ENCODE measurements at regions not wholly inside any gene's neighbourhood (a gene's known extent, or its start where the extent isn't known, plus 50 kb on each side); places are given as distances from the start of the nearest gene placed in this dataset.

GRCh38 chr5:175056831-175057230 lies 332.4 kb downstream of the MSX2 start (continued):
- TF ChIP-seq NFATC4 (CRISPR knock-in tag; IDR thresholded peaks at IDR 0.05) (no peak), NR1H2 (CRISPR knock-in tag; IDR thresholded peaks at IDR 0.05) (no peak), MAX (CRISPR knock-in tag; IDR thresholded peaks at IDR 0.05) (no peak), EMX1 (CRISPR knock-in tag; IDR thresholded peaks at IDR 0.05) (no peak), TEAD4 (CRISPR knock-in tag; IDR thresholded peaks at IDR 0.05) (no peak), GRHL2 (CRISPR knock-in tag; IDR thresholded peaks at IDR 0.05; ENCODE audit: insufficient replicate concordance, severe bottlenecking) (no peak), PRRX2 (CRISPR knock-in tag; IDR thresholded peaks at IDR 0.05) (no peak), ZNF138 (CRISPR knock-in tag; conservative IDR thresholded peaks at IDR 0.05) (no peak), GABPB1 (CRISPR knock-in tag; IDR thresholded peaks at IDR 0.05) (no peak)
- TF ChIP-seq, protein P1, sequence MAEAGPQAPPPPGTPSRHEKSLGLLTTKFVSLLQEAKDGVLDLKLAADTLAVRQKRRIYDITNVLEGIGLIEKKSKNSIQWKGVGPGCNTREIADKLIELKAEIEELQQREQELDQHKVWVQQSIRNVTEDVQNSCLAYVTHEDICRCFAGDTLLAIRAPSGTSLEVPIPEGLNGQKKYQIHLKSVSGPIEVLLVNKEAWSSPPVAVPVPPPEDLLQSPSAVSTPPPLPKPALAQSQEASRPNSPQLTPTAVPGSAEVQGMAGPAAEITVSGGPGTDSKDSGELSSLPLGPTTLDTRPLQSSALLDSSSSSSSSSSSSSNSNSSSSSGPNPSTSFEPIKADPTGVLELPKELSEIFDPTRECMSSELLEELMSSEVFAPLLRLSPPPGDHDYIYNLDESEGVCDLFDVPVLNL (CRISPR knock-in tag; IDR thresholded peaks at IDR 0.05; ENCODE audit: borderline replicate concordance, low read depth): no peak

DNA sequence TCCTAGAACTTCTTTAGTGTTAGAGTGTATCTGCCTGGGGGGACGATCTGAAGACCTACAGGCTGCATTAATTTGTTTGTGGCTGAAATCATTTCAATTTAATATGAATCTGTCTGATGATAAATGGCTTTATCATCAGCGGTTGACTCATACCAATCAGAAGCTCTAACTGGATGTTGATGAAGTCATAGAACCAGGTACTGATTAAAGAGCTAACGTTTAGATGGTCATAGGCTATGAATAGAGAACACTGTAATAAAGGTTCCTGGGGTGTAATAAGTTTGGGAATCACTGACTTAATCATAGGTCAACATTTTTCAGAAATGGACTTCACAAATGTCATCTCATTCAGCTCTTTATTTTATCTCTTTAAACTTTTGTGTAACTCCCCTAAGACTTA lies 329.9 kb downstream of the MSX2 start:
- Mint-ChIP-seq H3K36me3 (no peaks in the 10 kb centered on the region), H3K4me3 (no peak overlapping the region), H3K4me1 (peaks cover 3% of the 10 kb centered on the region), H3K27me3 (ENCODE audit: low read depth) (0 out of 2 replicates have a peak, but pooled peaks cover 1% of the 10 kb centered on the region), H3K27ac (no peak overlapping the region), H3K9me3 (no peaks in the 10 kb centered on the region; the same call in 1 of the 2 replicates)
- no peak for ATAC-seq
- no peak for DNase-seq (ENCODE audit: low spot score)
- ChIA-PET POLR2A (no interaction called here), CTCF (no interaction called here)
- TF ChIP-seq IRF1 (CRISPR knock-in tag; IDR thresholded peaks at IDR 0.05): no peak
- TF ChIP-seq ZNF423 (CRISPR knock-in tag; IDR thresholded peaks at IDR 0.05): no peak
- TF ChIP-seq GTF2I (CRISPR knock-in tag; conservative IDR thresholded peaks at IDR 0.05): no peak
- no peak for TF ChIP-seq ZNF121 (CRISPR knock-in tag; IDR thresholded peaks at IDR 0.05)
- TF ChIP-seq ZNF532 (CRISPR knock-in tag; IDR thresholded peaks at IDR 0.05; ENCODE audit: borderline replicate concordance): no peak
- TF ChIP-seq ZNF219 (CRISPR knock-in tag; IDR thresholded peaks at IDR 0.05; ENCODE audit: borderline replicate concordance): no peak
- no peak for TF ChIP-seq GRHL2 (CRISPR knock-in tag; IDR thresholded peaks at IDR 0.05; ENCODE audit: insufficient replicate concordance, severe bottlenecking)
- TF ChIP-seq KAT7 (CRISPR knock-in tag; IDR thresholded peaks at IDR 0.05; ENCODE audit: borderline replicate concordance): no peak
- no peak for TF ChIP-seq ATF1 (CRISPR knock-in tag; IDR thresholded peaks at IDR 0.05)
- TF ChIP-seq HMGXB4 (CRISPR knock-in tag; IDR thresholded peaks at IDR 0.05): no peak
- TF ChIP-seq EMX1 (CRISPR knock-in tag; IDR thresholded peaks at IDR 0.05): no peak
- TF ChIP-seq ZSCAN18 (CRISPR knock-in tag; IDR thresholded peaks at IDR 0.05): no peak
- TF ChIP-seq SMAD4 (CRISPR knock-in tag; IDR thresholded peaks at IDR 0.05): no peak
- no peak for TF ChIP-seq ZNF396 (CRISPR knock-in tag; IDR thresholded peaks at IDR 0.05; ENCODE audit: borderline replicate concordance)
- TF ChIP-seq ZNF138 (CRISPR knock-in tag; conservative IDR thresholded peaks at IDR 0.05): no peak
- no peak for TF ChIP-seq JUN (CRISPR knock-in tag; IDR thresholded peaks at IDR 0.05)
- TF ChIP-seq MLX (CRISPR knock-in tag; IDR thresholded peaks at IDR 0.05): no peak
- TF ChIP-seq, protein P1 (CRISPR knock-in tag; IDR thresholded peaks at IDR 0.05; ENCODE audit: borderline replicate concordance, low read depth): no peak
- TF ChIP-seq TCF7 (CRISPR knock-in tag; IDR thresholded peaks at IDR 0.05; ENCODE audit: low read depth): no peak

All from WTC11 (cell line).